ENCODE measurements at regions not wholly inside any gene's neighbourhood (a gene's known extent, or its start where the extent isn't known, plus 50 kb on each side); places are given as distances from the start of the nearest gene placed in this dataset.

DNA sequence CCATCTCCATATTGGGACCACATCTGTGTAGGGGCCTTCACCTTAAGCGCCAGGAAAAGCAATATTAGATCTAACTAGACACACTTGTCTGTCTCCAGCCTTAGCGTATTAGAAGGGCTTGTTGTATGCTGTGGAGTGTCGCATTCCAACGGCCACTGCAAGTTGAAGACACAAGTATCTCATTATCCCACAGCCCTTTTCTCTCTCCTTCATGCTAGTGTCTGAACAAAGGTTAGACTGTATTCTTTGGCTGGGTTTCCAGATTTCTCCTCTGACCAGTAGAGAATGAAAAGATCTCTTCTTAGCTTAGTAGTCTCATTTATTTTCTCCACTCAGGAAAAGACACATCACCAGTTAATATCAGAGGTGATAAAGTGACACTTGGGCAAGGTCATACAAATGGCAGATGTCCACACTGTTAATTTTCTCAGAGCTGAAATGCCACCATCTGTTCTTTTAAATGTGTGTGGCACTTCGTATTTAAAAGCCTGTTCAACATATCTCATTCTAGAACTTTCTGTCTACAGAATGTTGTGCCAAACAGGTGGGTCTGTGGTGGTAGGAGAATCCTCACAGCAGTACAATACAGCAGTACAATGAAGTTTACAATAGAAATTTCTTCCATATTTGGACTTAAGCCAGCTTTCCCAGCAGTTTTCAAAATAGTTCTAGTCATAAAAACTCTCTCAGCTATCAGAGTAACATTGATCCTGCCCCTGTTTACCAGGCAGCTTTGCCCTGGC, 94.0 kb upstream of the ITGA6 start:
- Histone ChIP-seq H3K4me3 (no peak overlapping the region), H3K36me3 (no peaks in the 10 kb centered on the region), H3K4me1 (ENCODE audit: low read depth) (peaks cover 21% of the 10 kb centered on the region), H3K9me3 (ENCODE audit: low read depth) (no peaks in the 10 kb centered on the region), H3K27ac (no peak overlapping the region), H3K27me3 (peaks cover 18% of the 10 kb centered on the region)
- DNase-seq (ENCODE audit: low read depth in 1 of 2, low spot score in 1 of 2) = no peak
- TF ChIP-seq, protein P1, sequence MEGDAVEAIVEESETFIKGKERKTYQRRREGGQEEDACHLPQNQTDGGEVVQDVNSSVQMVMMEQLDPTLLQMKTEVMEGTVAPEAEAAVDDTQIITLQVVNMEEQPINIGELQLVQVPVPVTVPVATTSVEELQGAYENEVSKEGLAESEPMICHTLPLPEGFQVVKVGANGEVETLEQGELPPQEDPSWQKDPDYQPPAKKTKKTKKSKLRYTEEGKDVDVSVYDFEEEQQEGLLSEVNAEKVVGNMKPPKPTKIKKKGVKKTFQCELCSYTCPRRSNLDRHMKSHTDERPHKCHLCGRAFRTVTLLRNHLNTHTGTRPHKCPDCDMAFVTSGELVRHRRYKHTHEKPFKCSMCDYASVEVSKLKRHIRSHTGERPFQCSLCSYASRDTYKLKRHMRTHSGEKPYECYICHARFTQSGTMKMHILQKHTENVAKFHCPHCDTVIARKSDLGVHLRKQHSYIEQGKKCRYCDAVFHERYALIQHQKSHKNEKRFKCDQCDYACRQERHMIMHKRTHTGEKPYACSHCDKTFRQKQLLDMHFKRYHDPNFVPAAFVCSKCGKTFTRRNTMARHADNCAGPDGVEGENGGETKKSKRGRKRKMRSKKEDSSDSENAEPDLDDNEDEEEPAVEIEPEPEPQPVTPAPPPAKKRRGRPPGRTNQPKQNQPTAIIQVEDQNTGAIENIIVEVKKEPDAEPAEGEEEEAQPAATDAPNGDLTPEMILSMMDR (IDR thresholded peaks at IDR 0.05; ENCODE audit: low read depth, low read length) = no peak

DNA sequence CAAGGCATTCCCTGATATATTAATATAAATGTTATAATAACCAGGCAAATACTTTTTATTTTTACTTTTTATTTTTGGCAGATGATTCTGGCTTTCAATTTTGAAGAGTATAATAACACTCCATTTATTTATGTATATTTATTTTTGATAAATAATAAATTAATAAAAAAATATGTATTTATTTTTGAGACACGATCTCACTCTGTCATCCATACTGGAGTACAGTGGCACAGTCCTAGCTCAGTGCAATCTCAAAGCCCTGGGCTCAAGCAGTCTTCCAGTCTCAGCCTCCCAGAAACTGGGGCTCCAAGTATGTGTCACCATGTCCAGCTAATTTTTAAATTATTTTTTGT, 93.4 kb upstream of the ITGA6 start:
- TF ChIP-seq, protein P1 (IDR thresholded peaks at IDR 0.05; ENCODE audit: low read depth, low read length) = no peak
- Histone ChIP-seq H3K9me3 (ENCODE audit: low read depth) (no peaks in the 10 kb centered on the region), H3K36me3 (no peaks in the 10 kb centered on the region), H3K4me3 (no peak overlapping the region), H3K27me3 (peaks cover 13% of the 10 kb centered on the region), H3K4me1 (ENCODE audit: low read depth) (peaks cover 21% of the 10 kb centered on the region), H3K27ac (no peak overlapping the region)
- DNase-seq (ENCODE audit: low read depth in 1 of 2, low spot score in 1 of 2) = no peak

DNA sequence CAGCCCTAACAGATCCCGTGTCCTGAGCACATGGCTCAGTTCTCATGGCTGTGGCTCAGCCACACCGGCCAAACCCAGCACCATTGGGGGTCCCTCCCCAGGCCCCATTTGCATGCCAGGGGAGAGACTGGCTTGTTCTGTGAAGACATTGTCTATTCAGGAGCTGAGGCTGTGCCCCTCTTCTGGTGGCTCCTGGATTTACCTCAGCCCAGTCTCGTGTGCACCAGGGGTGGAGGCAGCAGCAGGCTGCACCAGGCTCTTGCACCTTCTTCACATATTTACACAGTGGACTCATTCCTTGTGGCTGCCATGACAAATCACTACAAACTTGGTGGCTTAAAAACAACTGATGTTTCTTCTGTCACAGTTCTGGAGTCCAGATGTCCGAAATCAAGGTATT, 92.4 kb upstream of the ITGA6 start:
- Histone ChIP-seq H3K9me3 (ENCODE audit: low read depth) (no peaks in the 10 kb centered on the region), H3K27ac (no peak overlapping the region), H3K27me3 (peaks cover 13% of the 10 kb centered on the region), H3K4me1 (ENCODE audit: low read depth) (peaks cover 15% of the 10 kb centered on the region), H3K4me3 (no peak overlapping the region), H3K36me3 (no peaks in the 10 kb centered on the region)
- TF ChIP-seq, protein P1 (IDR thresholded peaks at IDR 0.05; ENCODE audit: low read depth, low read length) = no peak
- no peak for DNase-seq (ENCODE audit: low read depth in 1 of 2, low spot score in 1 of 2)

DNA sequence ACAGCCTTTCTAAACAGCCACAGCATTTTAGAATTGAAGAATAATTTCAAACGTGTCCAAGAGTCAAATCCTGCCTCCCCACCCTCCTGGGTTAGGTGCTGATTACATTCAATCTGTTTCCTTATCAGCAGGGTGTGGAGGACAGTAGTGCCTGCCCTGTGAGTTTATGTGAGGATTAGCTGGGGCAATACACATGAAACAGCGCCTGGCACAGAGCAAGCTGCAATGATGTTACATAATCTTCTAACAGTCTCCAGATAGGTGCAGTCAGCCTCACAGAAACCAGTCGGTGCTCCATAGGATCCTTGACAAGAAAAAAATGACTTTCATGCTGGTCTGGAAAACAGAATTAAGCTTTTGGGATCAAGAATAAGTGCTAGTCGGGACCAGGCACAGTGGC, 91.7 kb upstream of the ITGA6 start:
- H3K4me1 ChIP-seq (ENCODE audit: low read depth) = peaks cover 9% of the 10 kb centered on the region
- H3K27ac ChIP-seq = no peak overlapping the region
- TF ChIP-seq, protein P1 (IDR thresholded peaks at IDR 0.05; ENCODE audit: low read depth, low read length) = no peak
- no peak overlapping the region for H3K4me3 ChIP-seq
- H3K27me3 ChIP-seq = peaks cover 13% of the 10 kb centered on the region
- no peak for DNase-seq (ENCODE audit: low read depth in 1 of 2, low spot score in 1 of 2)
- no peaks in the 10 kb centered on the region for H3K36me3 ChIP-seq
- no peaks in the 10 kb centered on the region for H3K9me3 ChIP-seq (ENCODE audit: low read depth)

DNA sequence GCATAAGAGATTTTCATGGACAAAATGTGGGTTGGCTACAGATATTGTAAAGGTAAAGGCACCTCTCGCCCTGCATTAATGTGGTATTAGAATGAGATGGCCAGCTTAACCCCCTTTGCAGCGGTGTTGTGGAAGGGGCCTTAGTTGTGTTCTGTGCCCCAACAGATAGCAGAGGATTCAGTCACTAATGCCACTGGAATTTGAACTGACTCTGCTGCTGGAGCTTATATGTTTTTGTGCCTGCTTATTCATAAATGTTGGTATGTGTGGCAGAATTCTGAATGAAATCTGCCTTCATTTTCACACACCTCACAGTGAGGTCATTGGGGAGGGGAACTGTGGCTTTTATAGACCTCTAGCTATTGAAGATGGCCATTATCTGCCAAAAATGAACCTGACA, 90.7 kb upstream of the ITGA6 start:
- Histone ChIP-seq H3K27ac (no peak overlapping the region), H3K9me3 (ENCODE audit: low read depth) (no peaks in the 10 kb centered on the region), H3K4me3 (no peak overlapping the region), H3K4me1 (ENCODE audit: low read depth) (peaks cover 9% of the 10 kb centered on the region), H3K36me3 (no peaks in the 10 kb centered on the region), H3K27me3 (peaks cover 10% of the 10 kb centered on the region)
- DNase-seq (ENCODE audit: low read depth in 1 of 2, low spot score in 1 of 2) = no peak
- TF ChIP-seq, protein P1 (IDR thresholded peaks at IDR 0.05; ENCODE audit: low read depth, low read length) = no peak

Measured in cardiac muscle cell (in vitro differentiated cells and primary cell).